H54 (cell line): ENCODE measurements at regions not wholly inside any gene's neighbourhood (a gene's known extent, or its start where the extent isn't known, plus 50 kb on each side); places are given as distances from the start of the nearest gene placed in this dataset.

Source experiments
- DNase-seq: peaks from one replicate; pipeline ENCODE4 v3.0.0; 2011; ENCODE audit warnings: low spot score, mixed read lengths; ENCODE audit not compliant: insufficient read length
- FAIRE-seq: peaks from 3 replicates; lab custom pipeline; 2011; peaks lifted over from hg19 to GRCh38; lab: Jason Lieb, UNC
- POLR2A ChIP-seq: IDR thresholded peaks from 2 replicates; pipeline ENCODE4 v1.6.1; 2011; ENCODE audit warnings: low read depth, mild to moderate bottlenecking, low read length

DNA sequence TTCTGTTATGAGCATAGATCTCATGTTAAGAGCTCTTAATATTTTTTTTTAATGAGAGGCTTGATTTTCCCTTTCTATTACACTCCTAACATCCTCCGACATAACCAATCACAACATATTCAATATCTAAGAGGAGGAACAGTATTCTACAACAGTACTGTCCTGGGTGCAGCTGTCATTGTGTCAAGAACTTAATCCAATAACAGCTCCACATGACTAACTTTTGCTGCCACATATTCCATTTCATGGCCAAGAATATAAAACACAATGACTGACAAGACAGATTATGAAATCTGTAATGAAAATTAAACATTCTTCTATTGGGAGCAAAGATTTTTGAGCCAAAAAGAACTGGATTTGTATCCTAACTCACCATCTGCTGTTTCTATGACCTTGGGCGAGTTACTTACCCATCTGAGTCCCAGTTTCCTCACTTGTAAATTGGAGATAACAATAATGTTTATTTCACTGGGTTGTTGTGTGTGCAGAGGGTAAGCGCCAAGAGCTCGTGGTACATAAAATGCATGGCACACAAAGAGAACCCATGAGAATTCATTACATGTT lies 405.6 kb downstream of the SPRY1 start:
- no peak for TF ChIP-seq POLR2A
- FAIRE-seq (no peak), DNase-seq (no peak)

DNA sequence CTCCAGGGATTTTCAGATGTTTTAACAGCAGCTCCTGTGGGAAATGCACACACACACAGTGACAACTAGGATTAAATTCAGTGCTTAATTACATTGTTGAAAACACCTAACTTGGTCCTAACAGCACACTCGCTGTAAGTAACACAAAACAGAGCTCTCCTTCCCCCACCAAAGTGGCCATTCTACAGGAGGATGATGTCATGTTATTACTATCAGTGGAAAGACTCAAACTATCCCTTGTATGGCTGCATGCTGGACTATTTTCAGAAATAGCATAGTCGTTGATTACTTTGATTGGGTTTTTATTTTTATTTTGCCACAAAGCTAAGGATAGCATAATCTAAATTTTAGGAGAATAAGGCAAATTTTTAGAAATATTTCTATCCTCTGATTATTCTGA lies 406.3 kb downstream of the SPRY1 start:
- DNase-seq (no peak), FAIRE-seq (no peak)
- TF ChIP-seq POLR2A = no peak

DNA sequence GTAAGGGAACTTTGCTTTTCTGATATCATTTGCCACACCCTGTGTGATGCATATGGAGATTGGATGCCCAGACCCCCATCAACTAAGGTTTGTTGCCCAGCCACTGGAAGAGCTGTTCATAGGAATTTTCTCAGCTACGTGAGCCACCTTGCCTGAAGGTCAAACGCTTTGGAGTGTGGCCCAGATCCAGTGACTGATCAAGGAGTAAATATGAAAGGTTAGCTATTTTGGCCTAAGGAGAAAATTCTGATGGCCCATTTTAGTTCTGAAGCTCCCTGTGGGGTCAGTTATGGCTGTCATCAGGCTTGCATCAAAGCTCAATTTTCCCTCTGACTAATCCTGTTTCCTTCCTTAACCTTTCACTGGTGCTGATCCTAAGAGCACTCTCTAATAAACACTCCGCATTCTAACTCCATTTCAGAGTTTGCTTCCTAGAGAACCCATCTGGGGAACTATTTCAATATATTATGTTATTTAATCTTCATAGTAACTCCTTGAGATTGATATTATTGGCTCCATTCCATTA lies 407.7 kb downstream of the SPRY1 start:
- DNase-seq (no peak), FAIRE-seq (no peak)
- no peak for TF ChIP-seq POLR2A

DNA sequence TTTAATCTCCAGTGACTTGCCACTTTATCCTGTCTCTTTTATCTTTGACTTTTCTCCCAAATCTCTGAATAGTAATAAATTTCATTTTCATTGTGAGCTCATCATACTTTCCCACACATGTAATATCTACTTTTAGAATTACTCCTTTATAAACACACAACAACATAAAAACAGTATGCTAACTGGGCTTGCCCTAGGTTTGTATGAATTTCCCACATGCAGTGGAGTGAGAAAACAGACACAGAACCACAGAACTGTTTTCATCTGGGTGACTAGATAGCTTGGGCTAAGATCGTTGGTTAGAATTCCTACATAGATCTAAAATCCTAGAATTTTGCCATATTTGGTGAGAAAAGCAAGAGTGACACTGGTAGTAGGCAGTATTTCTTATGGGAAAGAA lies 409.5 kb downstream of the SPRY1 start:
- TF ChIP-seq POLR2A = no peak
- no peak for FAIRE-seq
- DNase-seq = no peak

DNA sequence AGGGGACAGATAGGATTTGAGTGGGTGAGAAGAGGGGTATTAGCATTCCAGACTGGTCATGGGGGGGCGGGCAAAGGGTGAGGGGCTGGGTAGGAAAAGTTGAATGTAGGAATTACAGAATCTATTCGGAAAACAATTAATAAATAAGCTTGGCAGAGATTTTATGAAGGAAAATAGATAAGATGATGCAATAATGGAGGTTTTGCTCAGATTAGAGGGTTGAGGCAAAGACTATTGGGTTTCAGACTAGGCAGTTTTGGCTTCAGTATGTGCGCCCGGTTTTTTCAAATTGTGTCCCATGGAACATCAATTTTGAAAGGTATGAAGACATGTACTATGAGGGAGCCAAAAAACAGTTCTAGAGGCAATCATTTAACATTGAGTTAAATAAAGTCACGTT lies 410.6 kb downstream of the SPRY1 start:
- FAIRE-seq (no peak), DNase-seq (no peak)
- no peak for TF ChIP-seq POLR2A

DNA sequence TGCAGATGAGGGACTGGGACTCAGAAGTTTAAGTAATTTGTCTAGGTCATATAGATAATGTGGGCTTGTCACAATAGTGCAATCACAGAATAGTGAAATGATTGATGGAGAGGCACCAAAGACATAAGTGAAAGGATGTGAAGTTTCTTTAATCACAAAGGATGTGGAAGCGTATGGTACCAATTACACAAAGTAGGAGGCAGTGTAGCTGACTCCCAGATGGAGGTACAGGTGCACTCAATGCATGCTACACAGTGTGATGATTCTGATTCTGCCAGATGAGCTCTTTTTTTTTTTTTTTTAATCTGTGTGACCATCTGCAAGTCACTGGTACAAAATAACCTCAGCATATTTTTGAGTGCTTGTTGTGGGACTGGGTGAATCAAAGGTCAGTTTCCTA lies 411.3 kb downstream of the SPRY1 start:
- no peak for DNase-seq
- FAIRE-seq = no peak
- no peak for TF ChIP-seq POLR2A

DNA sequence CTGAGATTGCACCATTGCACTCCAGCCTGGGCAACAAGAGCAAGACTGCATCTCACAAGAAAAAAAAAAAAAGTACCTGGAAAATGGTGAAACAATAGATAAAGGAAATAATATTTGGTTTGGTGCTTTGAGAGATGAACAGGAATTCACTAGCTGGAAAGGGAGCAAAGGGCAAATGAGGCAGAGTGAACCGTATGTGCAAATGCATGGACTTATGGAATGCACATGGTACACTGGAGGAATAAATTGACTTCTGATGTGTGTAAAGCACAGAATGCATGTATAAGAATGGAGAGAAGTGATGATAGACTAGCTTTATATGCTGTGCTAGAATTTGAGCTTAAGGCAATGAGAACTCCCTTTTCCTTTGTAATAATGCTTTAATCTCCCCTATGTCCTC lies 413.3 kb downstream of the SPRY1 start:
- TF ChIP-seq POLR2A = no peak
- FAIRE-seq = no peak

DNA sequence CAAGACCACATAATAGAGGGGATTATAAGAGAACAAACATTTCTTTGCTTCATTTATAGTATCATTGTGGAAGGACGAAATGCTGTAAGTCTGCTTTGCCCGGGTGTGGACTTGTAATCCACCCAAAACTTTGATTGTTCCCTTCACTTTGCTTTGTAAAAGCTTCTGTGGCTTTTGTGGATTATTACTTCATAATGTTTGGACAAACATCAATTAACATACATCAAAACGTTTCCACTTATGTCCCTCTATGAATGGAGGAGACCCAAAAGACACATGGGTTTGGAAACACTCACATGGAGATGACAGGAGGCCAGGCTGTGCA lies 415.4 kb downstream of the SPRY1 start:
- DNase-seq (no peak), FAIRE-seq (no peak)
- TF ChIP-seq POLR2A = no peak

More for the DNA sequence above, 413.3 kb downstream of the SPRY1 start:
- DNase-seq = no peak

DNA sequence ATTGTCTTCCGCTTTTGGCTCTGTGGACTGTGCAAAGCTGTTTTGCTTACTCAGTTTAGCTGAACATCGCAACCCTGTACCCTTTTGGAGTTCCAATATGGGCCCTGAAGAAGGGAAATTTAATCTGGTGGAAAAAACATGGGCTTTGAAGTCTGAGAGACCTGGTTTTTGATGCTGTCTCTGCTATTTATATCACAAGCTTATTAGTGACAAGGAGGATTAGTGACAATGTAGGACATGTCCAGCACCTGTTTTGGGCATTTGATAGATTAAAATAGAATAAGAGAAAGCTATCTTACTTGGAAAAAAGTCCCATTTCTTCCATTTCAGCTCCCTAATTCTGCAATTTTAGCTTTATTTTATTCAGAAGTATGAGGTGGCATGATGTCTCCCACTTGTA lies 417.3 kb downstream of the SPRY1 start:
- no peak for DNase-seq
- no peak for FAIRE-seq
- no peak for TF ChIP-seq POLR2A

DNA sequence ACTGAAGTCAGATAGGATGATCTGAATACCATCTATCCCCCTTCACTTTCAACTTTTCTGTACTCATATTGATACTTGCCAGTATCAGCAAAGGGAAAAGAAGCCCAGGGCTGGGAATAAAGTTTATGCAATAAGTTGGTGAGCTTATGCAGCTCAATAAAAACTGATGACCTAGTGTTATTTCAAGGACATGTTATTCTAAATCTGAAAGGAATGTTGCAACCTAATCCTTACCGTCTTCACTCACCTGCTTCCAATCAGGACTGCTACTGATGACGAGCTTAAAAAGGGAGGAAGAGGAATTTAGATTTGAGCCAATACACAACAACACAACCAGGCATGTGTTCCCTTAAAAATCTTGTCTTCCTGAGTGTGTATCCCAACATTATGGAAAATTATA lies 419.9 kb downstream of the SPRY1 start:
- no peak for TF ChIP-seq POLR2A
- DNase-seq (no peak), FAIRE-seq (no peak)

DNA sequence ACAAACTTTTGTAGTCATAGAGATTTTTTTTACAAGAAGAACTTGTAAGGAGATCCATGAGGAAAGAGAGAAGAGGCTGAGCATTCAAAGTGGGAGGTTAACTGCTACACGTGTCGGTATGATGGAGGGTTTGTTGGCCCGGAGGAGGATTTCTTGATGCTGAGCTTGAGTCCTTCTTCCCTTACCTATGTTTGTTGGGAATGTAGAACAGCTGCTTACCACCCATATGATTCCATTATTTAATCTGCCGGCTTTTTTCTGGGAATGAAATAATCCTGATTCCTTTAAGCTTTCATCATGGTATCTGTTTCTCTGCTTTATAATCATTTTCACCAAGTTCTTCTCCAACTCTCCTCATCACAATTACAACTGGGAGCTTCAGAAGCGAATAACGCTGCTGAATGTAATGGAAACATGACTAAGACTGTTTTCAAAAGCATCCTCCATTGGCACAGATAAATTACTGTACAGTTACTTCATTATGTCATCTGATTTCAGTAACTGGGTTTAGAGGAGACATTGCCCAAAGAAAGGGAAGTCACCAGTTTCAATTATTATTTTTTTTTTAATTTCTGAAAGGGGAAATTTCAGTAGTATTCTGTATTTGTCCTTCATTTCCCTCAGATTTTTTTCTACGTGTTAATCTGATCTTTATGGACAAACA lies 420.6 kb downstream of the SPRY1 start:
- DNase-seq (no peak), FAIRE-seq (no peak)
- no peak for TF ChIP-seq POLR2A

DNA sequence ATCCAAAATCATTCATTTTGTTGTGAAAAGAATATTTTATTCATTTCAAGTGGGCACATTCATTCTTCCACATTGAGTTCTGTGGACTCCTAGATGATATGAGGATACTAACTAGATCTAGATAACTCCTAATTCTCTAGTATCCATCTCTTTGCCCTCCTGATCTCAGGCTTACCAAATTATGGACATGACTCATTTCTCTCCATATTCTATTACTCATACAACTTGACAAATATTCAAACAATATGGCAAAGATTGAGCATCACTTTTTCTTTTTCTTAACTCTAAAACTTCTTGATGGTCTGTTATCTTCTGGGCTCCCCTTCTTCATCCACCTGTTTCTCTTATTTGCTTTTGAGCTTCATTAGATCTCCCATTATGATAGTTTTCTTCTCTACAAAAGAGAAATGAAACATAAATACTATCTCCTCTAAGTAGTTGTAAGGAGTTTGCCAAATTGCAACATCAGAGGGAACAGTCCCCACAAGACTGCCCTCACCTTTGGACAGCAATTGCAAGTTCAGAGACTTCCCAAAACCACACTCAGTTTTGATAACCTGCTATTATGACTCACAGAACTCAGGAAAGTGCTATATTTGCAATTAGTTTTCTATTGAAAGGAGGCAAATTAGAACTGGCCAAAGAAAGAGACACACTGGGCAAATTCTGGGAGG lies 422.9 kb downstream of the SPRY1 start:
- DNase-seq (no peak), FAIRE-seq (no peak)
- no peak for TF ChIP-seq POLR2A

DNA sequence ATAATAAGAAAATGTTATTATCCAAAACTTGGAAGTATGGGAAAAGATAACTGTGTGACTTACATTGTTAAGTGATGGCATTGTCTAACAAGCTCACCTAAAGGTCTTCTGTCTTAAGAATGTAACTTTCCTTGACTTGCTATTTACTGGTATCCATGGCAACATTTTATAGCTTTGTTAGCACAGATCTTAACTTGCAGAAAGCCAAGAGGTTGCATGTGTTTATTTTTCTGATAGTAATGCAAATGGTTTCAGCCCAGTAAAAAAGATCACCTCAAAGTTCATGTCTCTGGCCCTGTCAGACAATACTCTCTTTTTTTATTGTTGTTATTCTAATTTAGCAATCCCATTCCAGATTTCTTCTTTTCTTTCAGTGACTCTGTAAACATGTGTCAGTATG lies 425.3 kb downstream of the SPRY1 start:
- no peak for TF ChIP-seq POLR2A
- DNase-seq = no peak
- no peak for FAIRE-seq

DNA sequence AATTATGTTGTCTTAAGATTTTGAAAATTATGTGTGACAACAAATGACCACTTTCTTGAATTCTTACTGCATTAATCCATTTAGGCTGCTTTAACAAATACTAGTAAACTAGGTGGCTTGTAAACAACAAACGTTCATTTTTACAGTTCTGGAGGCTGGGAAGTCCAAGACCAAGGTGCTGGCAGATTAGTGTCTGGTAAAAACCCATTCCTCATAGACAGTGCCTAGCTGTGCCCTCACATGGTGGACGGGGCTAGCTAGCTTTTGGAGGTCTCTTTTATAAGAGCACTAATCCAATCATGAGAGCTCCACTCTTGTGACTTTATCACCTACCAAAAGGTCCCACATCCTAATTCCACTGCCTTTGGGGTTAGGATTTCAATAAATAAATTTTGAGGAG lies 425.8 kb downstream of the SPRY1 start:
- no peak for TF ChIP-seq POLR2A
- no peak for FAIRE-seq
- DNase-seq = no peak

DNA sequence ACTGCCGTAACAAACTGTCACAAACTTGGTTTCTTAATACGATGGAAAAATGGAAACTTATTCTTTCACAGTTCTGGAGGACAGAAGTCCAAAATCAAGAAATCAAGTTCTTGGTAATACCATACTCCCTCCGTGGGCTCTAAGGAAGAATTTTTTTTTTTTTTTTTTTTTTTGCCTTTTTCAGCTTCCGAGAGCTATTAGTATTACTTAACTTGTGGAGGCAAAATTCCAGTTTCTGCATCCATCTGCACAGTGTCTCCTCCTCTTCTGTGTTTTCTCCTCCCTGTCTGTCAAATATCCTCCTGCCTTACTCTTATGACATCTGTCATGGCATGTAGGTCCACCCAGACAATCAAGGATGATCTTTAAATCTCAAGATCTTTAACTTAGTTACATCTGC lies 426.6 kb downstream of the SPRY1 start:
- no peak for TF ChIP-seq POLR2A
- DNase-seq (no peak), FAIRE-seq (no peak)
